Esophagus squamous epithelium (tissue), 4 donors: ENCODE measurements at regions not wholly inside any gene's neighbourhood (a gene's known extent, or its start where the extent isn't known, plus 50 kb on each side); places are given as distances from the start of the nearest gene placed in this dataset.

Source experiments
- CTCF ChIP-seq, 6 experiments: fragments of 450-650 bp in 4 of 6; fragments of 200-600 bp in 2 of 6; sonication (generic) in 2 of 6; IDR thresholded peaks; one replicate each; pipeline ENCODE4 v1.5.1; 2016 to 2019; ENCODE audit warnings: antibody characterized with exemption in 6 of 6, mild to moderate bottlenecking in 4 of 6, moderate library complexity in 4 of 6
- POLR2A ChIP-seq, 4 donors: fragments of 450-650 bp; IDR thresholded peaks; one replicate each; pipeline ENCODE4 v1.6.1; 2017; ENCODE audit warnings: antibody characterized with exemption in 4 of 4, mild to moderate bottlenecking in 4 of 4, moderate library complexity in 3 of 4

GRCh38 chr3:18222686-18223085, 202.5 kb downstream of the SATB1 start:
- TF ChIP-seq CTCF (IDR thresholded peaks at IDR 0.05) (no peak), POLR2A (IDR thresholded peaks at IDR 0.05) (no peak)
